GM18868 (cell line): ENCODE measurements at regions not wholly inside any gene's neighbourhood (a gene's known extent, or its start where the extent isn't known, plus 50 kb on each side); places are given as distances from the start of the nearest gene placed in this dataset.
"Not testable (repeated sequence)": the region's sequence is repeated elsewhere in the genome, so short reads cannot be mapped to it uniquely, and the experiment has no call there.

ENCODE experiments used
- ATAC-seq: cut with Tn5 transposase; IDR thresholded peaks from one replicate; pipeline ENCODE4 v1.9.1; 2021; ENCODE audit warnings: mild to moderate bottlenecking, moderate library complexity; ENCODE audit not compliant: unreplicated experiment

- ATAC-seq, result peak; percentile 63
These were observed 176.4 kb upstream of the RREB1 start for GRCh38 chr6:6931071-6932025.

DNA sequence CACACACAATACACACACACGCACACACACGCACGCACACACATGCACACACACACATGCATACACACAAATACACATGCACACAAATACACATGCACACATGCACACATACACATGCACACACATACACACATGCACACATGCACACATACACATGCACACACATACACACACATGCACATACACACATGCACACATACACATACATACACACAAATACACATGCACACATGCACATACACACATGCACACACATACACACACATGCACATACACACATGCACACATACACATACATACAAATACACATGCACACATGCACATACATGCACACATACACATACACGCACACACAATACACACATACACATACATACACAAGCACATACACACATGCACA lies 175.4 kb upstream of the RREB1 start:
- no peak for ATAC-seq

DNA sequence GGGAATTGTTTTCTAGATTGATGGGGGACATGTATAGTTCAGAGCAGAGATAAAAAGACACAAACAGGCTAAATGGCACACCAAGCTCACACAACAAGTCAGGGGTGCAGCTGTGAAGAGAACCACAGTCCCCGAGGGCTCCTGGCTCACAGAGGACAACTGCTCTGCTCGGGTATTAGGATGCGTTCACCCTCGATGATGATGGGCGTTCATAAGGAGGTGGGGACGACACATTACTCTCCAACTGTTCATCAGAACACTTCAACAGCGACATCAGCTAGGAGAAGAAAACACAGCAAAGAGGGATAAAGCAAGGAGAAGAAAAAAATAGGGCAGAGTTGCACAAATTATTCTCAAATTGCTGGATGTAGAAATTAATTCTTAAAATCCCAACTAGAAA lies 174.8 kb upstream of the RREB1 start:
- ATAC-seq, result no peak

GRCh38 chr6:6940031-6941025 lies 167.4 kb upstream of the RREB1 start:
- ATAC-seq, result no peak

- ATAC-seq, result no peak
These were observed 166.6 kb upstream of the RREB1 start for GRCh38 chr6:6941201-6941600.

DNA sequence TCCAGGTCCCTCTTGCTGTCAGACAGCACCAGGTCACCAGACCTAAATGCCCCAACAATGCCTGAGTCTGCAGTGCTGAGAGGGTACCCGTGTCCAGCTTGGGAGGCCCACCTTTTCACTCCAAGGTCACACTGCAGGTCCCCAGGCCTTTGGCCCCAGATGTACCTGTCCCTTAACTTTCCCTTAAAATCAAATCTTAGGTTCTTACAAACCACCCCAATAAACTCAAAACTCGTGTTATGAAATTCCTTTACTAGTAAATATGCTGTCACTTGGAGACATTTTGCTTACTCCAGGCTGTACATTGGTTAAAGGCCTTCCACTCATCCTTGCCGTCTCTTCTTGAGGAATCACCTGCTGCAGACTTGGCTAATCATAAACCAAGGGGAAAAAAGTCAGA lies 165.7 kb upstream of the RREB1 start:
- ATAC-seq, result no peak

GRCh38 chr6:6942831-6943230 lies 164.9 kb upstream of the RREB1 start:
- ATAC-seq, result peak; percentile 80

DNA sequence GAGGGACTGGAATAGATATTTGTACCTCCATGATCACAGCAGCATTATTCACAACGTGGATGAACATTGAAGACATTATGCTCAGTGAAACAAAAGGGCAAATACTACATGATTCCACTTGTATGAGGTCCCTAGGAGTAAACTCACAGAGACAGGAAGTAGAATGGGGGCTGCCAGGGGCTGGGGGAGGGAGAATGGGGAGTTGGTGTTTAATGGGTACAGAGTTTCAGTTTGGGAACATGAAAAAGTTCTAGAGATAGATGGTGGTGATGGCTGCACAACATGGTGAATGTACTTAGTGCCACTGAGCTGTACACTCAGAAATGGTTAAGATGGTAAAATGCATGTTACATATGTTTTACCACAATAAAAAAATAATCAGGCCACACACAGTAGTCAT lies 164.3 kb upstream of the RREB1 start:
- ATAC-seq, result no peak

DNA sequence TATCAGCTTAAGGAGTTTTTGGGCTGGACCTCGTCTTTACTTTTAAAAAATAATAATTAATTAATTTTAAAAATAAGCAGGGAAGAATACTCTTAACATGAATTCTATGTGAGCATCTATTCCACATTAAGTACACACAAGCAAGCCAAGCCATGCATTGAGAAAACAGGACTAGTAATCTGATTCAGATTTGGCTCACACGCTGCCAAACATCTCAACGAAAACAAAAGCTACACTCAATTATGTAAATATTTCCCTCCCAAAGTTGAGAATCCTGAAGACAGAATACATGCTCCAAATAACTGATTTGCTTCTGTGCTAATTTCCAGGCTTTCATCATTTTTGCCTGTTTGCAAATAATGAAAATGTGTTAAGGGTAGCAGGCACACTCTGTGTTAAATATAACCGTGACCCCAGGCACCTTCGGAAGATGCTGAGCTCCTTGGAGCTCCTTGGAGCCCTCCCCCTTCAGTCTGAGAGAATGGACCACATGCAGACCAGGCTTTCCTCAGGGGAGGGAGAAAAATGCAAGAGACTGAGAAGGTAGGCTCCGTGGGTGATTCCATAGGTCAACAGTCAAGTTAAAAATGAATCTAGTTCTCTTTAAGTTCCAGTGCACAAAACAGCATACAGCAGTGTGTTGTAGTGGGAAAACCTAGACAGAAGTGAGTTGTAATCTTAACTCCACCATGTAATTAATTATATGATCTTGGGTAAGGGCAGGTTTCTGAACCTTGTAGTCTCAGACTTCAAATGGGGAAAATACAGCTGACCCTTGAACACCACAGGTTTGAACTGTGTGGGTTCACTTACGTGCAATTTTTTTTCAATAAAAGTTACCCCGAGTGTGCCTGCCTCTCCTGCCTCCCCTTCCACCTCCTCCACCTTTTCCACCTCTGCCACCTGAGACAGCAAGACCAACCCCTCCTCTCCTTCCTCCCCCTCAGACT lies 161.3 kb upstream of the RREB1 start:
- no peak for ATAC-seq

DNA sequence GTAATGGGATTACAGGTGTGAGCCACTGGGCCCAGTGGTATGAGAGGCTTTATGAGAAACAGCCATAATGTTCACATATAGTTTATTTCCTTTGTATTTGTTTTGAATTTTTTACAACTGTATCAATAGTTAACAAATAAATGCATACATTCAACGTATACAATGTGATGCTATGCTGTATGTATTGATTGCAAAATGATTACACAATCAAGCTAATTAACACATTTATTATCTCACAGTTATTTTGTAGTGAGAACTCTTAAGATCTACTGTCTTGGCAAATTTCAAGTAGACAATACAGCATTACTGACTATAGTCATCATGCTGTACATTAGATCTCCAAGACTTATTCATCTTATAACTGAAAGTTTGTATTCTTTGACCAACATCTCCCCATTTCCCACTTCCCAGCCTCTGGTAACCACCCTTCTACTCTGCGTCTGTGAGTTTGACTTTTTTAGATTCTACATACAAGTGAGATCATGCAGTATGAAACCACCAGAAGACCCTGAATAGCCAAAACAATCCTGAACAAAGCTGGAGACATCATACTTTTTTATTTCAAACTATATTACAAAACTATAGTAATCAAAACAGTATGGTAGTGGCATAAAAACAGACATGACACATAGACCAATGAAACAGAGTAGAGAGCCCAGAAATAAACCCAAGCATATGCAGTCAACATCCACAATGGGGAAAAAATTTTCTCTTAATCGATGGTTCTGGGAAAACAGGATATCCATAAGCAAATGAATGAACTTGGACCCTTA lies 157.2 kb upstream of the RREB1 start:
- no peak for ATAC-seq

- no peak for ATAC-seq
These were observed 156.4 kb upstream of the RREB1 start for GRCh38 chr6:6951355-6951754.

DNA sequence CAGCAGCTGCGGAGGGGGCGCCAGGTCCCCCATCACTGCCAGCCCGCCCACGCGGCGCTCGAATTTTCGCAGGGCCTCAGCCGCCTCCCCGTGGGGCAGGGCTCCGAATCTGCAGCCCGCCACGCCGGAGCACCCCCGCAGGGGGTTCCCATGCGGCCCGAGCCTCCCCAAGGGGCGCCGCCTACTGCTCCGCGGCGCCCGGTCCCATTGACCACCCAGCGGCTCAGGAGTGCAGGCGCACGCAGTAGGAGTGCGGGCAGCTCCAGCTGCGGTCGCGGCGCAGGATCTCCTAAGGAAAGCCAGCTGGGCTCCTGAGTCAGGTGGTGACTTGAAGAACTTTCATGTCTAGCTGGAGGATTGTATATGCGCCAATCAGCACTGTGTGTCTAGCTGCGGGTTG lies 155.3 kb upstream of the RREB1 start:
- no peak for ATAC-seq

- ATAC-seq, result not testable (repeated sequence)
These were observed 154.8 kb upstream of the RREB1 start for GRCh38 chr6:6952927-6953326.

DNA sequence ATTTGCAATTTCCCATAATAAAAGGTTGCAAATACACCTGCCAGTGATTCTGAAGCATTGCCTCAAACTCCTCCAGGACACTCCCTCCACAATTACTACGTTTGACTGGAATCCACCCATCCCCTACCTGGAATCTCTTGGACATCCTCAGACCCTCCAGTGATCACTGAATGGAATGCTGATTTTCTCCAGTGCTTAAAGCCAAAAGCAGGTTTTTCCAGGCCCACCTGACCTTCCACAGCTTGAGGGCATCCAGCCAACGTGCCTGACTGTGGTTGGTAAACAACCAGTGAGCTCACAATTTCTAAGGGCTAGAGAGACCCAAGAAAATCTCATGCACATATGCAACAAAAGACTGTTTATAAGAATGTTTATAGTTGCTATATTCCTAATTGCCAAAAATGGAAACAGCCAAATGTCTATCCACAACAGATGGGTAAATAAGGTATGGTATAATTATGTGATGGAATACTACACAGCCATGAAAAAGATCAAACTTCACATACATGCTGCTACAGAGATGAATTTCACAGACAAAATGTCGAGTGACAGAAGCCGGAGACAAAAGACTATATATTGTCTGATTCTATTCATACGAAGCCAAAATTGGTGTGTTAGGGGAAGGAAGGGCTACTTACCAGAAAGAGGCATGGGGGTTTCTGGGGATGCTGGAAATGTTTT lies 147.1 kb upstream of the RREB1 start:
- ATAC-seq, result no peak

DNA sequence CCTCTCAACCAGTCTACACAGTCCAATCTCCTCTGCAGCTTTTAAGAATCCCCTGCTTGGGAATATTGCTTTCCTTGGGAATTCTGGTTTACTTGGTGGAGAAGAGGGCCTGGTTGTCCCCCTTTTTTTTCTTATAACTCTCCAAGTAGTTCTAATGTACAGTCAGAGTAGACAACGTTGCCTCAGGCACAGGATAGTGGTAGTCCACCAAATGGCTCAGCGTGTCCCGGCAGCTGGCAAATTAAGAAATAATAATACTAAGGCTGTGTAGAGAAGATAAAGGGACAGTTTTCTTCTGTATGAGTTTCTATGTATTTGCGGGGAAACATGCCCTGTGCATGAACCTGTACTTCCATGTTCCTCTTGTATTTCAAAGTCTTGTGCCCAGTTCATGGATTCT lies 145.7 kb upstream of the RREB1 start:
- no peak for ATAC-seq

DNA sequence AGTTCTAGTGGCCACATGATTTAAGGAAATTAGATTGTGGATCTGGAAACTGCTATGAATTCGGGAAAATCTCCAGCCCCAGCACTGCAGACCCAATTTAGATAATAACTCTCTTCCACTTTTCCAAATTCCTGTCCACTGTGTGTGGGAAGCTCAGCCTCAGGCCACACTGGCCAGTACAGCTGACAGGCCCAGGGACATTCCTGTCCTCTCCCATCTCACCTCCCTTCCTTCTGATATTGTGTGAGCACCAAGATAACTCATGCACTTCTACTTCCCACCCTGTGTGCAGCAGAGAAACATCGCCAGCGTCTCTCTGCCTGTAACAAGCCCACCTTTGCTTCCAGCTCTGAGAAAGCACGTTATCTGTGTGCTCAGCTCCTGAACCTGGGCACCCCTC lies 145.1 kb upstream of the RREB1 start:
- no peak for ATAC-seq

DNA sequence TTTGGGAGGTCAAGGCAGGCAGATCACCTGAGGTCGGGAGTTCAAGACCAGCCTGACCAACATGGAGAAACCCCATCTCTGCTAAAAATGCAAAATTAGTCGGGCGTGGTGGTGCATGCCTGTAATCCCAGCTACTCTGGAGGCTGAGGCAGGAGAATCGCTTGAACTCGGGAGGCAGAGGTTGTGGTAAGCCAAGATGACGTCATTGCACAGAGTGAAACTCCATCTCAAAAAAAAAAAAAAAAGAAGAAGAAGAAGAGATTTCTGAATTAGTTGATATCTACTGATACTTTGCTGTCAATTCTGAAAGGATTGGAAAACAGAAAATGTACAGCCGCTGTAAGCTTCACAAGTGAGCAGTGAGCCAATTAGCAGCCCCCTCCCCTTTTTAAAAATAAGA lies 144.4 kb upstream of the RREB1 start:
- ATAC-seq, result not testable (repeated sequence)

DNA sequence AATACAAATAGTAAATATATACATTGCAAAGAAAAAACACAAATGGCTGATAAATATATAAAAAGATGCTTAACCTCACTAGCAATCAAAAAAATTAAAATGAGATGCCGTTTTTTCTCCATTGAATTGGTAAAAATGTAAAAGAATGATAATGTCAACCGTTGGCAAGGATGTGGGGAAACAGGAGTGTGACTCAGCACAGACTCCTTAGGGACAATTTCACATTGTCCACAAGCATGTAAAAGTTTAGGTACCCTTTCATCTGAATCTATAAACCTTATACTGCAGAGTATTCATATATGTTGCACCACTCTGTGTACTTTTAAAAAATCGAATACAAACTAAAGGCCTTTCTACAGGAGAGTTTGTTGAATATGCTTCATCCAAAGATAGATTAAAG lies 143.1 kb upstream of the RREB1 start:
- ATAC-seq, result no peak

GRCh38 chr6:6966127-6966526 lies 141.6 kb upstream of the RREB1 start:
- ATAC-seq, result no peak
